ENCODE measurements at regions not wholly inside any gene's neighbourhood (a gene's known extent, or its start where the extent isn't known, plus 50 kb on each side); places are given as distances from the start of the nearest gene placed in this dataset.

- TF ChIP-seq POLR2A (IDR thresholded peaks at IDR 0.05), result no peak
- TF ChIP-seq POLR2AphosphoS5 (IDR thresholded peaks at IDR 0.05), result no peak
Observed at GRCh38 chr2:187220071-187220470, 228.0 kb downstream of the CALCRL start.

Data from spleen (tissue), 3 donors.